HepG2 (cell line): ENCODE measurements at regions not wholly inside any gene's neighbourhood (a gene's known extent, or its start where the extent isn't known, plus 50 kb on each side); places are given as distances from the start of the nearest gene placed in this dataset.

Experiments used
- ATAC-seq: fragments of 200-7000 bp; cut with Tn5 transposase; 3 replicates; pipeline ENCODE4 v1.9.1; 2020; ENCODE audit warnings: mild to moderate bottlenecking, moderate library complexity
- BruUV-seq: library from RNA; stranded (reverse); fragments of 400-500 nt; replicated peaks from 2 replicates; lab custom pipeline; 2021; lab: Mats Ljungman, UMichigan
- CTCF ChIA-PET: fragments of 300-600 bp; formaldehyde crosslinking; extraction: SDS; loops from one replicate; lab custom pipeline; 2021; ENCODE audit warnings: low total read pairs, inconsistent platforms, low intra/inter-chr PET ratio; lab: Yijun Ruan, JAX
- POLR2A ChIA-PET: fragments of 350-600 bp; sonication (Branson Sonifier 250); formaldehyde crosslinking; loops from one replicate; lab custom pipeline; 2020; ENCODE audit warnings: antibody characterized with exemption, inconsistent platforms; lab: Yijun Ruan, JAX
- DNase-seq: peaks from one replicate; pipeline ENCODE4 v3.0.0-alpha.2; 2015; ENCODE audit warnings: low spot score
- FAIRE-seq: peaks from 3 replicates; lab custom pipeline; 2011; peaks lifted over from hg19 to GRCh38; lab: Jason Lieb, UNC
- H2AFZ ChIP-seq: one replicate; pipeline ENCODE4 v1.6.1; 2011; ENCODE audit warnings: low read length, inconsistent platforms
- H3K27ac ChIP-seq: fragments of 300-600 bp; 3 replicates; pipeline ENCODE4 v1.8.0; 2011; ENCODE audit warnings: mixed run types, mild to moderate bottlenecking, mixed read lengths, low read length, inconsistent platforms; ENCODE audit not compliant: insufficient read depth; ENCODE audit errors: extremely low read length
- H3K27me3 ChIP-seq, 2 experiments: fragments of 200-600 bp in 1 of 2; 2 replicates in 1 of 2; 3 replicates in 1 of 2; pipeline versions ENCODE4 v1.6.0 to v1.8.0; 2011; ENCODE audit warnings: low read length in 2 of 2, mild to moderate bottlenecking in 2 of 2, moderate library complexity in 2 of 2, inconsistent platforms in 1 of 2; ENCODE audit not compliant: insufficient read depth in 2 of 2, control insufficient read depth in 1 of 2
- H3K36me3 ChIP-seq, 2 experiments: fragments of 200-600 bp in 1 of 2; replicated peaks in 1 of 2; 2 replicates in 1 of 2; 3 replicates in 1 of 2; pipeline versions ENCODE4 v1.5.1 to v1.8.0; 2011; ENCODE audit warnings: low read length in 2 of 2, inconsistent platforms in 1 of 2; ENCODE audit not compliant: insufficient read depth in 2 of 2, control insufficient read depth in 1 of 2
- H3K4me1 ChIP-seq: 2 replicates; pipeline ENCODE4 v1.5.1; 2012; ENCODE audit warnings: low read length, inconsistent platforms; ENCODE audit not compliant: insufficient read depth
- H3K4me2 ChIP-seq: 2 replicates; pipeline ENCODE4 v1.6.0; 2011; ENCODE audit warnings: low read depth, low read length, inconsistent platforms
- H3K4me3 ChIP-seq, 3 experiments: fragments of 200-600 bp in 1 of 3; sonication (generic), shearing (Covaris generic) in 1 of 3; replicated peaks in 1 of 3; 2 replicates each; pipeline ENCODE4 v1.5.1; 2011 to 2016; ENCODE audit warnings: low read length in 3 of 3, inconsistent platforms in 2 of 3, low read depth in 2 of 3, mild to moderate bottlenecking in 2 of 3, control low read depth in 1 of 3, mixed read lengths in 1 of 3; ENCODE audit not compliant: insufficient read depth in 1 of 3
- H3K79me2 ChIP-seq: one replicate; pipeline ENCODE4 v1.6.1; 2011; ENCODE audit warnings: low read length, inconsistent platforms; ENCODE audit not compliant: insufficient read depth
- H3K9ac ChIP-seq: 2 replicates; pipeline ENCODE4 v1.6.0; 2011; ENCODE audit warnings: mild to moderate bottlenecking, low read depth, low read length, inconsistent platforms; ENCODE audit not compliant: insufficient read depth
- H3K9me3 ChIP-seq: 2 replicates; pipeline ENCODE4 v1.5.1; 2012; ENCODE audit warnings: mild to moderate bottlenecking, low read length
- H4K20me1 ChIP-seq: 2 replicates; pipeline ENCODE4 v1.6.0; 2011; ENCODE audit warnings: inconsistent platforms, mild to moderate bottlenecking, low read length, moderate library complexity; ENCODE audit not compliant: insufficient read depth
- DNMT3B ChIP-seq: conservative IDR thresholded peaks from 2 replicates; pipeline ENCODE4 v1.6.1; 2016; ENCODE audit warnings: missing biosample characterization, control low read depth
- FOXJ3 ChIP-seq: sonication (generic); formaldehyde crosslinking; IDR thresholded peaks from 2 replicates; pipeline ENCODE4 v1.4.0; 2020; ENCODE audit warnings: missing genetic modification reagents, mild to moderate bottlenecking, borderline replicate concordance
- MXD3 ChIP-seq: IDR thresholded peaks from 2 replicates; pipeline ENCODE4 v1.6.1; 2016; ENCODE audit warnings: mild to moderate bottlenecking, missing biosample characterization, missing genetic modification reagents
- SETDB1 ChIP-seq: sonication (generic); formaldehyde crosslinking; IDR thresholded peaks from 2 replicates; pipeline ENCODE4 v1.5.1; 2020; ENCODE audit warnings: missing genetic modification reagents, mild to moderate bottlenecking, borderline replicate concordance
- SIX4 ChIP-seq: sonication (generic); formaldehyde crosslinking; IDR thresholded peaks from 2 replicates; pipeline ENCODE4 v1.4.0; 2020; ENCODE audit warnings: missing genetic modification reagents
- THAP7 ChIP-seq: sonication (generic); formaldehyde crosslinking; IDR thresholded peaks from 2 replicates; pipeline ENCODE4 v1.8.1; 2023; ENCODE audit warnings: mild to moderate bottlenecking, missing genetic modification reagents
- TRIM22 ChIP-seq: fragments of 450-650 bp; IDR thresholded peaks from 2 replicates; pipeline ENCODE4 v1.6.1; 2017
- ZNF143 ChIP-seq: sonication (generic); formaldehyde crosslinking; IDR thresholded peaks from 2 replicates; pipeline ENCODE4 v1.4.0; 2020; ENCODE audit warnings: missing genetic modification reagents
- ZNF484 ChIP-seq: sonication (generic); formaldehyde crosslinking; IDR thresholded peaks from 2 replicates; pipeline ENCODE4 v1.5.1; 2020; ENCODE audit warnings: mild to moderate bottlenecking, low read depth, missing genetic modification reagents, borderline replicate concordance
- ZNF550 ChIP-seq: sonication (generic); formaldehyde crosslinking; IDR thresholded peaks from 2 replicates; pipeline ENCODE4 v1.4.0; 2020; ENCODE audit warnings: mild to moderate bottlenecking, missing genetic modification reagents, borderline replicate concordance
- WGBS: methylation state at CpG from one replicate; pipeline ENCODE4 v1.1.6; 2017; ENCODE audit warnings: low lambda C conversion rate; 5-methylcytosine and 5-hydroxymethylcytosine counted together
- in situ Hi-C: cut with HindIII; loops from 2 replicates; pipeline ENCODE4 v1.10.0; 2017; ENCODE audit warnings: low pct_unique_long_range_greater_than_20kb; ENCODE audit not compliant: extremely low pct_ligation_motif_present
- intact Hi-C: fragments of 100-400 bp; cut with micrococcal nuclease; formaldehyde crosslinking; loops from one replicate; pipeline ENCODE4 v1.10.0; 2022; ENCODE audit not compliant: unreplicated experiment
- TF ChIP-seq, protein P1 (sequence below): sonication (generic); formaldehyde crosslinking; IDR thresholded peaks from 2 replicates; pipeline ENCODE4 v1.4.0; 2020; ENCODE audit warnings: mild to moderate bottlenecking, missing genetic modification reagents
- TF ChIP-seq, protein P2 (sequence below): sonication (generic); formaldehyde crosslinking; IDR thresholded peaks from 2 replicates; pipeline ENCODE4 v1.9.0; 2022; ENCODE audit warnings: low read depth, missing genetic modification reagents

- TF ChIP-seq, protein P1, sequence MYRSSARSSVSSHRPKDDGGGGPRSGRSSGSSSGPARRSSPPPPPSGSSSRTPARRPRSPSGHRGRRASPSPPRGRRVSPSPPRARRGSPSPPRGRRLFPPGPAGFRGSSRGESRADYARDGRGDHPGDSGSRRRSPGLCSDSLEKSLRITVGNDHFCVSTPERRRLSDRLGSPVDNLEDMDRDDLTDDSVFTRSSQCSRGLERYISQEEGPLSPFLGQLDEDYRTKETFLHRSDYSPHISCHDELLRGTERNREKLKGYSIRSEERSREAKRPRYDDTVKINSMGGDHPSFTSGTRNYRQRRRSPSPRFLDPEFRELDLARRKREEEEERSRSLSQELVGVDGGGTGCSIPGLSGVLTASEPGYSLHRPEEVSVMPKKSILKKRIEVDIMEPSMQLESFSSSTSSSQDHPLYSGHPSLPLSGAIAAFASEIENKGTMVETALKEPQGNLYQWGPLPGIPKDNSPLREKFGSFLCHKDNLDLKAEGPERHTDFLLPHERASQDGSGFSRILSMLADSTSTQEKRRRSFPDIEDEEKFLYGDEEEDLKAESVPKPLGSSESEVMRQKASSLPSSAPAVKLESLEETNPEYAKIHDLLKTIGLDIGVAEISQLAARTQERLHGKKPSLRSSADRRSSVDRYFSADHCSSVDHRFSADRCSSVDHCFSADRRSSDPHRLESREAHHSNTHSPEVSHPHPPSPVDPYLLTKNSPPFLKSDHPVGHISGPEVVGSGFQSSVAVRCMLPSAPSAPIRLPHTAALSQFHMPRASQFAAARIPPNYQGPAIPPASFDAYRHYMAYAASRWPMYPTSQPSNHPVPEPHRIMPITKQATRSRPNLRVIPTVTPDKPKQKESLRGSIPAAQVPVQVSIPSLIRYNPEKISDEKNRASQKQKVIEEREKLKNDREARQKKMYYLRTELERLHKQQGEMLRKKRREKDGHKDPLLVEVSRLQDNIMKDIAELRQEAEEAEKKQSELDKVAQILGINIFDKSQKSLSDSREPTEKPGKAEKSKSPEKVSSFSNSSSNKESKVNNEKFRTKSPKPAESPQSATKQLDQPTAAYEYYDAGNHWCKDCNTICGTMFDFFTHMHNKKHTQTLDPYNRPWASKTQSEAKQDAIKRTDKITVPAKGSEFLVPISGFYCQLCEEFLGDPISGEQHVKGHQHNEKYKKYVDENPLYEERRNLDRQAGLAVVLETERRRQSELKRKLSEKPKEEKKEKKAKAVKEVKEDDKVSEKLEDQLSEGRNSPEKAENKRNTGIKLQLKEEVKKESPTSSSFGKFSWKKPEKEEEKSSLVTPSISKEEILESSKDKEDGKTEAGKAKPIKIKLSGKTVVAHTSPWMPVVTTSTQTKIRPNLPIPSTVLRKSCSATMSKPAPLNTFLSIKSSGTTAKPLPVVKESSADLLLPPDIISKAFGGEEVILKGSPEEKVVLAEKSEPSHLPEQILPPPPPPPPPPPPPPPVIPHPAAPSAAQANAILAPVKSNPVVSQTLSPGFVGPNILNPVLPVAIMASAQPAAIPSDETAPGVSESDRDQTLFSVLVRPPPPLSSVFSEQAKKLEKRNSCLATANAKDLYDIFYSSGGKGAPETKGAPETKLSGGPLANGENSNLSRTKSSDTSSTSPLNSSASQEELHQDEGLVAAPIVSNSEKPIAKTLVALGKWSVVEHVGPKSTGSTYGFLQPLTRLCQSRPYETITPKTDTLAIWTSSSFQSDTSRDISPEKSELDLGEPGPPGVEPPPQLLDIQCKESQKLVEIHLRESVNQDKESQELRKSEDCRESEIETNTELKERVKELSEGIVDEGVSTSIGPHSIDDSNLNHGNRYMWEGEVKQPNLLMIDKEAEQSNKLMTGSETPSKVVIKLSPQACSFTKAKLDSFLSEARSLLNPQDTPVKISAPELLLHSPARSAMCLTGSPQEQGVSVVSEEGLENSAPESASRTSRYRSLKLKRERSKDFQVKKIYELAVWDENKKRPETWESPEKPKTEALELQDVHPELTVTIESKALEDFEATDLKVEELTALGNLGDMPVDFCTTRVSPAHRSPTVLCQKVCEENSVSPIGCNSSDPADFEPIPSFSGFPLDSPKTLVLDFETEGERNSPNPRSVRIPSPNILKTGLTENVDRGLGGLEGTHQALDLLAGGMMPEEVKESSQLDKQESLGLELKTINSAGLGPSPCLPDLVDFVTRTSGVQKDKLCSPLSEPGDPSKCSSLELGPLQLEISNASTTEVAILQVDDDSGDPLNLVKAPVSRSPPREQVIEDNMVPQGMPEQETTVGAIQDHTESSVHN: no peak
- TF ChIP-seq ZNF143 (CRISPR knock-in tag): no peak
- TF ChIP-seq DNMT3B (CRISPR knock-in tag): no peak
- no peak for TF ChIP-seq SETDB1
- no peak for TF ChIP-seq SIX4 (CRISPR knock-in tag)
These were observed 549.9 kb downstream of the ETNK1 start (continued) for GRCh38 chr12:23174917-23175316.

DNA sequence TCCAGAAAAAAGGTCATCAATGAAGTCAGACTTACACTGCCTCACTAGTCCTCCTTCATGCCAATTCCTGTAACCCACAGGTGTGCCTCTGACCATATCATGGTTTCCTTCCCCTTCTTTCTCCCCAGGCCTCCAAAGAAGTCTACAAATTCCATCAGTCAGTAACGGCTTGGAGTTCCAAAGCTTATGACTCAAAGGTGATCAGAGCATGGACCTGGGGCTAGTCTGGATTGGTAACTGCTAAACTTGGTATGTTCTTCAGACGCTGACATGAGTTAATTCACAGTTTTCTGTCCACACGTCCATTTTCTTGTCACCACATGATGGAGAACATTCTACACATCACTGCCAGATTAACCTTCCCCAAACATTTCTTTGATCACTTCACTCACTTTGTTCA lies 560.4 kb downstream of the ETNK1 start:
- Histone ChIP-seq H3K79me2 (no peaks in the 10 kb centered on the region), H3K9me3 (no peaks in the 10 kb centered on the region), H3K27ac (no peak overlapping the region), H3K27me3 (no peaks in the 10 kb centered on the region), H3K4me3 (no peak overlapping the region), H3K4me2 (no peak overlapping the region), H3K9ac (no peak overlapping the region), H3K4me1 (no peaks in the 10 kb centered on the region), H2AFZ (no peak overlapping the region), H4K20me1 (no peaks in the 10 kb centered on the region), H3K36me3 (no peaks in the 10 kb centered on the region)
- 0% methylated on average over 3 of the region's 3 CpGs for WGBS
- ATAC-seq: no peak
- no peak for DNase-seq
- intact Hi-C loops: no loop called here
- in situ Hi-C loops: no loop called here
- FAIRE-seq: no peak
- no TSS peak for BruUV-seq
- POLR2A ChIA-PET: no interaction called here
- CTCF ChIA-PET: no interaction called here
- TF ChIP-seq ZNF550 (CRISPR knock-in tag) (no peak), THAP7 (CRISPR knock-in tag) (no peak), FOXJ3 (no peak), TRIM22 (no peak), ZNF484 (CRISPR knock-in tag) (no peak), MXD3 (CRISPR knock-in tag) (no peak)
- TF ChIP-seq, protein P2, sequence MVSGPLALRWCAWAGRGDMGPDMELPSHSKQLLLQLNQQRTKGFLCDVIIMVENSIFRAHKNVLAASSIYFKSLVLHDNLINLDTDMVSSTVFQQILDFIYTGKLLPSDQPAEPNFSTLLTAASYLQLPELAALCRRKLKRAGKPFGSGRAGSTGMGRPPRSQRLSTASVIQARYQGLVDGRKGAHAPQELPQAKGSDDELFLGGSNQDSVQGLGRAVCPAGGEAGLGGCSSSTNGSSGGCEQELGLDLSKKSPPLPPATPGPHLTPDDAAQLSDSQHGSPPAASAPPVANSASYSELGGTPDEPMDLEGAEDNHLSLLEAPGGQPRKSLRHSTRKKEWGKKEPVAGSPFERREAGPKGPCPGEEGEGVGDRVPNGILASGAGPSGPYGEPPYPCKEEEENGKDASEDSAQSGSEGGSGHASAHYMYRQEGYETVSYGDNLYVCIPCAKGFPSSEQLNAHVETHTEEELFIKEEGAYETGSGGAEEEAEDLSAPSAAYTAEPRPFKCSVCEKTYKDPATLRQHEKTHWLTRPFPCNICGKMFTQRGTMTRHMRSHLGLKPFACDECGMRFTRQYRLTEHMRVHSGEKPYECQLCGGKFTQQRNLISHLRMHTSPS: no peak
